ENCODE measurements at regions not wholly inside any gene's neighbourhood (a gene's known extent, or its start where the extent isn't known, plus 50 kb on each side); places are given as distances from the start of the nearest gene placed in this dataset.

DNA sequence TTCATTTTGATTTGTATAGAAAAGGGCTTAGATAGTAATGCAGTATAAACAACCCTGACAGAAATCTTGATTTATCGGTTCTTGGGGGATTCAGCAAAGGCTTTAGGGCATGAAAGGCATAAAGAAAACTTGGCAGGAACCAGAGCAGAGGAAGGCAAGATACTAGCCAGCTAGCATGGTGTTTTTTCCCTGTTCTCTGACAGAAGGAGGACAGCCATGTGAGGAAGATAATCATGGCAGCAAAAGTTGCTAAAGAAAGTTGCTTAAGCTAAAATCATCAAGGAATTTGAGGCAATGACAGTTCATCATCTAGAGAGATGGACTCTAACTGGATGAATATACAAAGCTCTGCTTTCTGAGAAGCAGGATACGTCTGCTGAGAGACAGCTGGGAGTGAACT is 294.1 kb downstream of the KCNRG start:
- TF ChIP-seq, protein P1, sequence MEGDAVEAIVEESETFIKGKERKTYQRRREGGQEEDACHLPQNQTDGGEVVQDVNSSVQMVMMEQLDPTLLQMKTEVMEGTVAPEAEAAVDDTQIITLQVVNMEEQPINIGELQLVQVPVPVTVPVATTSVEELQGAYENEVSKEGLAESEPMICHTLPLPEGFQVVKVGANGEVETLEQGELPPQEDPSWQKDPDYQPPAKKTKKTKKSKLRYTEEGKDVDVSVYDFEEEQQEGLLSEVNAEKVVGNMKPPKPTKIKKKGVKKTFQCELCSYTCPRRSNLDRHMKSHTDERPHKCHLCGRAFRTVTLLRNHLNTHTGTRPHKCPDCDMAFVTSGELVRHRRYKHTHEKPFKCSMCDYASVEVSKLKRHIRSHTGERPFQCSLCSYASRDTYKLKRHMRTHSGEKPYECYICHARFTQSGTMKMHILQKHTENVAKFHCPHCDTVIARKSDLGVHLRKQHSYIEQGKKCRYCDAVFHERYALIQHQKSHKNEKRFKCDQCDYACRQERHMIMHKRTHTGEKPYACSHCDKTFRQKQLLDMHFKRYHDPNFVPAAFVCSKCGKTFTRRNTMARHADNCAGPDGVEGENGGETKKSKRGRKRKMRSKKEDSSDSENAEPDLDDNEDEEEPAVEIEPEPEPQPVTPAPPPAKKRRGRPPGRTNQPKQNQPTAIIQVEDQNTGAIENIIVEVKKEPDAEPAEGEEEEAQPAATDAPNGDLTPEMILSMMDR (IDR thresholded peaks at IDR 0.05; ENCODE audit: insufficient read depth, low read depth, low read length) = no peak
- no peak for TF ChIP-seq EZH2 (IDR thresholded peaks at IDR 0.05; ENCODE audit: insufficient read depth, low read length)

All from astrocyte (in vitro differentiated cells and primary cell).